ENCODE measurements at regions not wholly inside any gene's neighbourhood (a gene's known extent, or its start where the extent isn't known, plus 50 kb on each side); places are given as distances from the start of the nearest gene placed in this dataset.
"Not testable (repeated sequence)": the region's sequence is repeated elsewhere in the genome, so short reads cannot be mapped to it uniquely, and the experiment has no call there.

DNA sequence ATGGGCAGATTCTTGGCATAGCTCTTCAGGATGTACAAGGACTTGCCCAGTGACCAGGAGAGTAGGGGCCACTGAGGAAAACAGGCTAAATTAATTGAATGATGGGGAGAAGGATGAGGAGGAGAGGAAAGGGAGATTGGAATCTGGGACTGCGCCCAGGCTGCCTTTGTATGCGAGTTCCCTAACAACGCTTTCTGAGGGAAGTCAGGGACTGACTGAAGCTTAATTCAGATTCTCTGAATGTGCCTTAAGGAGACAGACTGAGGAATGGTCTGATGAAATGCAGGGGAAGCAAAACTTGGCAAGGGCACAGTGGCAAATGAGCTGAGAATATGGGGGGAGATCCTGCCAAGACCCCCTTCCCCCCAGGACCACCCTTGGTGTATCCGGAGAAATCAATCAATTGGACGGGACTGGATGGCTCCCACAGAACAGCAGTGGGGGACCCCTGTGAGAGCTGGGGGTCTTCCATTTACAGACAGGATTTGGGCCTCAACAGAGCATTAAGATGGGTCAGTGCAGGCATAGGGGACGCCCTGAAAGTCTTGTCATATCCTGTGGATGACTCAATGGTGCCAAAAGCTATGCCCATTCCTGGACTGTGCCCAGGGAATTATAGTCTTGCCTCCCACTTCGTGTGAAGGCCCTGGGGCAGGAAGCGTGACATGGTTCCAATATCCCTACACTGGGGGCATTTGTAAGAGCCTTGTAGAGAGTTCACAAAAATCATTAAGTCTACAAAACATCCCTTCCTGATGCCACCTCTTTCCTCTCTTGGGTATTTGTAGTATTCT lies 215.5 kb upstream of the TNC start:
- no peaks in the 10 kb centered on the region for H3K27me3 ChIP-seq (replicated peaks; ENCODE audit: control insufficient read depth, insufficient read depth, low read length)
- H3K36me3 ChIP-seq (ENCODE audit: control insufficient read depth, insufficient read depth, low read length), result no peaks in the 10 kb centered on the region
- DNase-seq (ENCODE audit: extremely low read depth, insufficient read length), result no peak
- H3K4me3 ChIP-seq (replicated peaks; ENCODE audit: low read depth, low read length), result no peak overlapping the region
- TF ChIP-seq, protein P1, sequence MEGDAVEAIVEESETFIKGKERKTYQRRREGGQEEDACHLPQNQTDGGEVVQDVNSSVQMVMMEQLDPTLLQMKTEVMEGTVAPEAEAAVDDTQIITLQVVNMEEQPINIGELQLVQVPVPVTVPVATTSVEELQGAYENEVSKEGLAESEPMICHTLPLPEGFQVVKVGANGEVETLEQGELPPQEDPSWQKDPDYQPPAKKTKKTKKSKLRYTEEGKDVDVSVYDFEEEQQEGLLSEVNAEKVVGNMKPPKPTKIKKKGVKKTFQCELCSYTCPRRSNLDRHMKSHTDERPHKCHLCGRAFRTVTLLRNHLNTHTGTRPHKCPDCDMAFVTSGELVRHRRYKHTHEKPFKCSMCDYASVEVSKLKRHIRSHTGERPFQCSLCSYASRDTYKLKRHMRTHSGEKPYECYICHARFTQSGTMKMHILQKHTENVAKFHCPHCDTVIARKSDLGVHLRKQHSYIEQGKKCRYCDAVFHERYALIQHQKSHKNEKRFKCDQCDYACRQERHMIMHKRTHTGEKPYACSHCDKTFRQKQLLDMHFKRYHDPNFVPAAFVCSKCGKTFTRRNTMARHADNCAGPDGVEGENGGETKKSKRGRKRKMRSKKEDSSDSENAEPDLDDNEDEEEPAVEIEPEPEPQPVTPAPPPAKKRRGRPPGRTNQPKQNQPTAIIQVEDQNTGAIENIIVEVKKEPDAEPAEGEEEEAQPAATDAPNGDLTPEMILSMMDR (IDR thresholded peaks at IDR 0.05; ENCODE audit: insufficient read depth, low read length, poor library complexity, severe bottlenecking), result no peak

DNA sequence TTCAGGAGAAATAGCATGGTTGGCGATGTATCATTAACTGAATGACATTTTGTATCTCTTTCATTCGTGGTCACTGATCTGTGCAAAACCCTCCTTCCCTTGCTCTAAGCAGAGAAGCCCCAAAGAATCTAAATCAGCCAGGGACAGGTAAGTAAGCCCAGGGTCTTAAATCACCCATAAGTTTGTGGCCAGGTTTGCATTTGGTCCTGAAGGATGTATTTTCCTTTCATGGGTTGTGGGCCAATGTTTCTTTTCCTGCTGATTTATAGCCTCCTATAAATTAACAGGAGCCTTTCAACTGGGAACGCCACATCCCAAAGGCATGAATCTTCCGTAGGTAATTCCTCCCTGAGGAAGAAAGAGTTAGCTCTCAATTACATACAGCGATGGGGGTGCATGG lies 217.5 kb upstream of the TNC start:
- Histone ChIP-seq H3K4me3 (replicated peaks; ENCODE audit: low read depth, low read length) (no peak overlapping the region), H3K27me3 (replicated peaks; ENCODE audit: control insufficient read depth, insufficient read depth, low read length) (no peaks in the 10 kb centered on the region), H3K36me3 (ENCODE audit: control insufficient read depth, insufficient read depth, low read length) (no peaks in the 10 kb centered on the region)
- TF ChIP-seq, protein P1 (IDR thresholded peaks at IDR 0.05; ENCODE audit: insufficient read depth, low read length, poor library complexity, severe bottlenecking), result no peak
- DNase-seq (ENCODE audit: extremely low read depth, insufficient read length), result no peak

DNA sequence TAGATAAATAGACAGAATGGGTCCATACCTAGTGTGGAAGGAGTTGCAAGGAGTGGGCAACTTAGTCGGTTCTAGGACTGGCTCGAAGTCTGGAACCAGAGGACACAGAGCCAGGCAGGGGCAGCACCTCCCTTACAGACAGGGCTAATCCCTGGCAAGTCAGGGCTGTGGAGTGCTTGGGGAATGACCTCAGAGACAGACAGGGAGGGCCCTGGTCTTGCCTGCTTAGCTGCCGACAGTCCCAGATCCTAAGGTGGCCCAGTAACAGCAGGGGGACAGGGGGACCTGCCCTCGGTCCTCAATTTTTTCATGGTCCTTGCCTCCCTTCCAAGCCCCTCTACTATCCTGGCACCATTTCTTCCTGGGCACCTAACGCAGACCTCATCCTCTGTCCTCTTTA lies 222.4 kb upstream of the TNC start:
- H3K36me3 ChIP-seq (ENCODE audit: control insufficient read depth, insufficient read depth, low read length), result no peaks in the 10 kb centered on the region
- H3K4me3 ChIP-seq (replicated peaks; ENCODE audit: low read depth, low read length), result no peak overlapping the region
- TF ChIP-seq, protein P1 (IDR thresholded peaks at IDR 0.05; ENCODE audit: insufficient read depth, low read length, poor library complexity, severe bottlenecking), result no peak
- H3K27me3 ChIP-seq (replicated peaks; ENCODE audit: control insufficient read depth, insufficient read depth, low read length), result no peaks in the 10 kb centered on the region
- no peak for DNase-seq (ENCODE audit: extremely low read depth, insufficient read length)

DNA sequence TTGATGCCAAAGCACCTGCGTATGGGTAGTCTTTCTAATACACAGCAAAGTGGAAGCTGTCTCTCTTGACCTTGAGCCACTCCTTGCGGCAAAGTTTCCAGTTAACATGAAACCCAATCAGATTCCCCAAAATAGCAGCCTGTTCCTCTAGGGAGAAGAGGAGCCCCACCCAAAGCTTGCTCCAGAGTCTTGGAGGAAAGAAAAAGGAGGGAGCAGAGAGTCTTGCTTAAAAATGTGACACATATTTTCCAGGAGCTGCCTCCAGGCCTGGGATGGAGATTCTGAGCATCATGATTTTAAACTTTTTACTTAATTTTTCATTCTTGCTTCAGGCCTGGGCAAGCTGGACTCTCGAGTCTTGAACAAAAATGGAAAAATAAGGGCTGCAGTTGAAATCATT lies 223.5 kb upstream of the TNC start:
- TF ChIP-seq, protein P1 (IDR thresholded peaks at IDR 0.05; ENCODE audit: insufficient read depth, low read length, poor library complexity, severe bottlenecking), result no peak
- no peak for DNase-seq (ENCODE audit: extremely low read depth, insufficient read length)

DNA sequence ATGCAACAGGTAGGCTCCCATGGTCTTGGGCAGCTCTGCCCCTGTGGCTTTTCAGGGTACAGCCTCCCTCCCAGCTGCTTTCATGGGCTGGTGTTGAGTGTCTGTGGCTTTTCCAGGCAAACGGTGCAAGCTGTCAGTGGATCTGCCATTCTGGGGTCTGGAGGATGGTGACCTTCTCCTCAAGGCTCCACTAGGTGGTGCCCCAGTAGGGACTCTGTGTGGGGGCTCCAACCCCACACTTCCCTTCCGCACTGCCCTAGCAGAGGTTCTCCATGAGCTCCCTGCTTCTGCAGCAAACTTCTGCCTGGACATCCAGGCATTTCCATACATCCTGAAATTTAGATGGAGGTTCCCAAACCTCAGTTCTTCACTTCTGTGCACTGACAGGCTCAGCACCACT lies 229.8 kb upstream of the TNC start:
- not testable (repeated sequence) for DNase-seq (ENCODE audit: extremely low read depth, insufficient read length); H3K27me3 ChIP-seq (replicated peaks; ENCODE audit: control insufficient read depth, insufficient read depth, low read length); H3K4me3 ChIP-seq (replicated peaks; ENCODE audit: low read depth, low read length); H3K36me3 ChIP-seq (ENCODE audit: control insufficient read depth, insufficient read depth, low read length)

More for the DNA sequence above, 223.5 kb upstream of the TNC start:
- Histone ChIP-seq H3K4me3 (replicated peaks; ENCODE audit: low read depth, low read length) (no peak overlapping the region), H3K27me3 (replicated peaks; ENCODE audit: control insufficient read depth, insufficient read depth, low read length) (no peaks in the 10 kb centered on the region), H3K36me3 (ENCODE audit: control insufficient read depth, insufficient read depth, low read length) (no peaks in the 10 kb centered on the region)

DNA sequence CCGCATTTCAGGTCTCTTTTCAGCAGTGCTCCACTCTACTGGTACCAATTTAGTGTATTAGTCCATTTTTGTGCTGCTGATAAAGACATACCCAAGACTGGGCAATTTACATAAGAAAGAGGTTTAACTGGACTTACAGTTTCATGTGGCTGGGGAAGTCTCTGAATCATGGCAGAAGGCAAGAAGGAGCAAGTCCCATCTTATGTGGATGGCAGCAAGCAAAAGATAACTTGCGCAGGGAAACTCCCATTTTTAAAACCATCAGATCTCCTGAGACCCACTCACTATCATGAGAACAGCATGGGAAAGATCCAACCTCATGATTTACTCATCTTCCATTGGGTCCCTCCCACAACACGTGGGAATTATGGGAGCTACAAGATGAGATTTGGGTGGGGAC lies 231.0 kb upstream of the TNC start:
- DNase-seq (ENCODE audit: extremely low read depth, insufficient read length); H3K36me3 ChIP-seq (ENCODE audit: control insufficient read depth, insufficient read depth, low read length); H3K4me3 ChIP-seq (replicated peaks; ENCODE audit: low read depth, low read length); H3K27me3 ChIP-seq (replicated peaks; ENCODE audit: control insufficient read depth, insufficient read depth, low read length): not testable (repeated sequence)

DNA sequence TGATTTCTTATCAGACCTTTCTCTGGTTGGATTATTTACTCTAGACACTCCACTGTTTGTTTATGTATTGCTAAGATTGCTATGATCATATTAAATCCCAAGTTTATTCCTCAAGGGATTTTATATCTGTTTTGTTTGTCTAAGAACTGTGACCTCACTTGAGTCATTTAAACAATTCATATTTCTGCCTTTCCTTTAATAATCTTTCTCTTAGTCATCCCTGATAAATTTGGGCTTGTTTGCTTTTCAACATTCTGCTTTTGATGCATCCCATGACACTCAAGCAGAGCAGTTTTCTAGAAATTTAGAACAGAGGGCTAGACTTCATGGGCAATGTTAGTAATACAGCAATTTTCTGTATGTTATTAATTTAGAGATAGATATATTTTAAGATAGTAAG lies 231.6 kb upstream of the TNC start:
- TF ChIP-seq, protein P1 (IDR thresholded peaks at IDR 0.05; ENCODE audit: insufficient read depth, low read length, poor library complexity, severe bottlenecking), result no peak
- no peak overlapping the region for H3K4me3 ChIP-seq (replicated peaks; ENCODE audit: low read depth, low read length)
- H3K27me3 ChIP-seq (replicated peaks; ENCODE audit: control insufficient read depth, insufficient read depth, low read length), result no peaks in the 10 kb centered on the region
- no peaks in the 10 kb centered on the region for H3K36me3 ChIP-seq (ENCODE audit: control insufficient read depth, insufficient read depth, low read length)
- DNase-seq (ENCODE audit: extremely low read depth, insufficient read length), result no peak

Measured in GM06990 (cell line).